Sigmoid colon (tissue), 6 donors: ENCODE measurements at regions not wholly inside any gene's neighbourhood (a gene's known extent, or its start where the extent isn't known, plus 50 kb on each side); places are given as distances from the start of the nearest gene placed in this dataset.
A peak's percentile ranks its signal among the peaks of the same experiment; 100 is the strongest.

ENCODE experiments used
- DNase-seq: peaks from one replicate; pipeline ENCODE4 v3.0.0-alpha.2; 2019
- H3K27ac ChIP-seq, 4 donors: fragments of 200-600 bp; sonication (generic); one replicate each; pipeline ENCODE4 v1.5.1; 2016 to 2019; ENCODE audit warnings: mild to moderate bottlenecking in 1 of 4
- H3K27me3 ChIP-seq, 3 donors: fragments of 200-600 bp; sonication (generic); one replicate each; pipeline ENCODE4 v1.5.1; 2019; ENCODE audit warnings: mild to moderate bottlenecking in 1 of 3
- H3K36me3 ChIP-seq, 4 donors: fragments of 200-600 bp; sonication (generic); one replicate each; pipeline ENCODE4 v1.5.1; 2016 to 2019
- H3K4me1 ChIP-seq, 4 donors: fragments of 200-600 bp; sonication (generic); one replicate each; pipeline ENCODE4 v1.5.1; 2017 to 2019
- H3K4me3 ChIP-seq, 4 donors: fragments of 200-600 bp; sonication (generic); one replicate each; pipeline ENCODE4 v1.5.1; 2017 to 2019; ENCODE audit warnings: mild to moderate bottlenecking in 2 of 4, moderate library complexity in 1 of 4
- H3K9me3 ChIP-seq, 4 donors: fragments of 200-600 bp in 3 of 4; sonication (generic) in 3 of 4; one replicate each; pipeline versions ENCODE4 v1.5.1 to v1.6.1; 2013 to 2019
- CTCF ChIP-seq, 4 experiments: fragments of 450-650 bp in 3 of 4; fragments of 200-600 bp in 1 of 4; IDR thresholded peaks; one replicate each; pipeline ENCODE4 v1.5.1; 2016 to 2019; ENCODE audit warnings: antibody characterized with exemption in 4 of 4, mild to moderate bottlenecking in 3 of 4, moderate library complexity in 2 of 4
- EP300 ChIP-seq, 4 donors: sonication (generic); formaldehyde crosslinking; IDR thresholded peaks; one replicate each; pipeline ENCODE4 v1.6.1; 2017; ENCODE audit warnings: antibody characterized with exemption in 4 of 4
- POLR2A ChIP-seq, 2 donors: fragments of 450-650 bp; IDR thresholded peaks; one replicate each; pipeline ENCODE4 v1.6.1; 2016; ENCODE audit warnings: antibody characterized with exemption in 2 of 2, mild to moderate bottlenecking in 2 of 2, moderate library complexity in 2 of 2
- POLR2AphosphoS5 ChIP-seq, 4 donors: sonication (generic); formaldehyde crosslinking; IDR thresholded peaks; one replicate each; pipeline ENCODE4 v1.6.1; 2017; ENCODE audit warnings: antibody characterized with exemption in 4 of 4
- WGBS, 2 donors: extraction: QIAGEN DNeasy Blood & Tissue Kit; methylation state at CpG; one replicate each; pipeline ENCODE4 v1.1.7; 2013; 5-methylcytosine and 5-hydroxymethylcytosine counted together
- intact Hi-C: fragments of 100-400 bp; cut with DNase I; formaldehyde crosslinking; loops from one replicate; pipeline ENCODE4 v1.15.1; 2023
- donor health status: healthy with polysubstance abuse.
- donor health status: healthy.

GRCh38 chr11:70532066-70532440, 133.7 kb downstream of the CTTN start:
- H3K4me3 ChIP-seq = no peak overlapping the region
- no peaks in the 10 kb centered on the region for H3K36me3 ChIP-seq
- no peaks in the 10 kb centered on the region for H3K9me3 ChIP-seq
- no peak overlapping the region for H3K27ac ChIP-seq
- TF ChIP-seq EP300 (IDR thresholded peaks at IDR 0.05) = no peak
- no peak for TF ChIP-seq POLR2A (IDR thresholded peaks at IDR 0.05)
- no peak for TF ChIP-seq POLR2AphosphoS5 (IDR thresholded peaks at IDR 0.05)
- TF ChIP-seq CTCF (IDR thresholded peaks at IDR 0.05) = no peak
- no peak for DNase-seq
- H3K27me3 ChIP-seq = no peaks in the 10 kb centered on the region
- WGBS, 2 donors = 82 to 94% methylated on average over 1 of the region's 1 CpG
- intact Hi-C loops = no loop called here
- H3K4me1 ChIP-seq = no peaks in the 10 kb centered on the region

GRCh38 chr11:70532731-70533130, 134.4 kb downstream of the CTTN start:
- TF ChIP-seq EP300 (IDR thresholded peaks at IDR 0.05) (no peak), CTCF (IDR thresholded peaks at IDR 0.05) (no peak), POLR2AphosphoS5 (IDR thresholded peaks at IDR 0.05) (no peak), POLR2A (IDR thresholded peaks at IDR 0.05) (no peak)
- intact Hi-C loops = no loop called here
- Histone ChIP-seq H3K27me3 (no peaks in the 10 kb centered on the region), H3K27ac (no peak overlapping the region), H3K9me3 (no peaks in the 10 kb centered on the region), H3K4me1 (no peaks in the 10 kb centered on the region), H3K36me3 (no peaks in the 10 kb centered on the region), H3K4me3 (no peak overlapping the region)
- no peak for DNase-seq
- 81 to 90% methylated on average over 15 of the region's 15 CpGs for WGBS, 2 donors

GRCh38 chr11:70535191-70535971, 137.1 kb downstream of the CTTN start:
- no peaks in the 10 kb centered on the region for H3K4me1 ChIP-seq
- 86 to 87% methylated on average over 16 of the region's 16 CpGs for WGBS, 2 donors
- intact Hi-C loops = no loop called here
- H3K9me3 ChIP-seq = no peaks in the 10 kb centered on the region
- H3K27ac ChIP-seq = no peak overlapping the region
- TF ChIP-seq POLR2A (IDR thresholded peaks at IDR 0.05) = no peak
- no peak for TF ChIP-seq POLR2AphosphoS5 (IDR thresholded peaks at IDR 0.05)
- TF ChIP-seq EP300 (IDR thresholded peaks at IDR 0.05) = no peak
- TF ChIP-seq CTCF (IDR thresholded peaks at IDR 0.05) = no peak
- H3K4me3 ChIP-seq = no peak overlapping the region
- peak; percentile 54 for DNase-seq
- H3K27me3 ChIP-seq = no peaks in the 10 kb centered on the region
- no peaks in the 10 kb centered on the region for H3K36me3 ChIP-seq

- no peak overlapping the region for H3K27ac ChIP-seq
- intact Hi-C loops = no loop called here
- H3K36me3 ChIP-seq = no peaks in the 10 kb centered on the region
- TF ChIP-seq POLR2A (IDR thresholded peaks at IDR 0.05) (no peak), POLR2AphosphoS5 (IDR thresholded peaks at IDR 0.05) (no peak), CTCF (IDR thresholded peaks at IDR 0.05) (no peak)
- no peaks in the 10 kb centered on the region for H3K4me1 ChIP-seq
- peak; percentile 48 for DNase-seq
- no peaks in the 10 kb centered on the region for H3K27me3 ChIP-seq
- WGBS, 2 donors = 38 to 79% methylated on average over 20 of the region's 20 CpGs
- no peak overlapping the region for H3K4me3 ChIP-seq
- H3K9me3 ChIP-seq = no peaks in the 10 kb centered on the region
These were observed 137.9 kb downstream of the CTTN start for GRCh38 chr11:70536051-70536877.
